ENCODE measurements at regions not wholly inside any gene's neighbourhood (a gene's known extent, or its start where the extent isn't known, plus 50 kb on each side); places are given as distances from the start of the nearest gene placed in this dataset.

- Histone ChIP-seq H3K9me3 (ENCODE audit: low read length) (no peaks in the 10 kb centered on the region), H3K4me3 (ENCODE audit: low read depth, low read length, poor library complexity, severe bottlenecking) (no peak overlapping the region), H3K4me2 (ENCODE audit: low read length) (no peak overlapping the region), H3K79me2 (ENCODE audit: insufficient read depth, low read depth, low read length) (no peaks in the 10 kb centered on the region), H3K27ac (ENCODE audit: low read depth, low read length, poor library complexity, severe bottlenecking) (no peak overlapping the region), H2AFZ (ENCODE audit: low read length) (no peak overlapping the region), H3K36me3 (ENCODE audit: insufficient read depth, low read length) (no peaks in the 10 kb centered on the region), H3K9me2 (ENCODE audit: insufficient read depth, low read length) (no peaks in the 10 kb centered on the region), H4K20me1 (ENCODE audit: insufficient read depth, low read length) (no peaks in the 10 kb centered on the region), H3K4me1 (ENCODE audit: insufficient read depth, low read length, poor library complexity, severe bottlenecking) (no peaks in the 10 kb centered on the region)
- ChIA-PET CTCF (ENCODE audit: unreplicated experiment) (no interaction called here), POLR2A (interaction anchor here (0.7 kb wide), 1 partner anchor 291 kb away, joined by 3 read pairs; no protein-coding TSS in a partner anchor)
- intact Hi-C loops (cut with micrococcal nuclease; ENCODE audit: unreplicated experiment) = no loop called here
- no TSS peak for BruUV-seq (replicated peaks)
- no peak for TF ChIP-seq EZH2phosphoT487 (IDR thresholded peaks at IDR 0.05; ENCODE audit: borderline replicate concordance, low read depth, low read length)
- TF ChIP-seq, protein P1, sequence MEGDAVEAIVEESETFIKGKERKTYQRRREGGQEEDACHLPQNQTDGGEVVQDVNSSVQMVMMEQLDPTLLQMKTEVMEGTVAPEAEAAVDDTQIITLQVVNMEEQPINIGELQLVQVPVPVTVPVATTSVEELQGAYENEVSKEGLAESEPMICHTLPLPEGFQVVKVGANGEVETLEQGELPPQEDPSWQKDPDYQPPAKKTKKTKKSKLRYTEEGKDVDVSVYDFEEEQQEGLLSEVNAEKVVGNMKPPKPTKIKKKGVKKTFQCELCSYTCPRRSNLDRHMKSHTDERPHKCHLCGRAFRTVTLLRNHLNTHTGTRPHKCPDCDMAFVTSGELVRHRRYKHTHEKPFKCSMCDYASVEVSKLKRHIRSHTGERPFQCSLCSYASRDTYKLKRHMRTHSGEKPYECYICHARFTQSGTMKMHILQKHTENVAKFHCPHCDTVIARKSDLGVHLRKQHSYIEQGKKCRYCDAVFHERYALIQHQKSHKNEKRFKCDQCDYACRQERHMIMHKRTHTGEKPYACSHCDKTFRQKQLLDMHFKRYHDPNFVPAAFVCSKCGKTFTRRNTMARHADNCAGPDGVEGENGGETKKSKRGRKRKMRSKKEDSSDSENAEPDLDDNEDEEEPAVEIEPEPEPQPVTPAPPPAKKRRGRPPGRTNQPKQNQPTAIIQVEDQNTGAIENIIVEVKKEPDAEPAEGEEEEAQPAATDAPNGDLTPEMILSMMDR (conservative IDR thresholded peaks at IDR 0.05; ENCODE audit: low read length) = no peak
- DNase-seq (ENCODE audit: low spot score) = no peak
Measured at GRCh38 chr15:91783008-91783407, 70.5 kb upstream of the SLCO3A1 start.

- DNase-seq (ENCODE audit: low spot score) = no peak
- Histone ChIP-seq H3K4me3 (ENCODE audit: low read depth, low read length, poor library complexity, severe bottlenecking) (no peak overlapping the region), H3K9me3 (ENCODE audit: low read length) (no peaks in the 10 kb centered on the region), H3K4me2 (ENCODE audit: low read length) (no peak overlapping the region), H3K27ac (ENCODE audit: low read depth, low read length, poor library complexity, severe bottlenecking) (no peak overlapping the region), H4K20me1 (ENCODE audit: insufficient read depth, low read length) (no peaks in the 10 kb centered on the region), H3K36me3 (ENCODE audit: insufficient read depth, low read length) (no peaks in the 10 kb centered on the region), H2AFZ (ENCODE audit: low read length) (no peak overlapping the region), H3K9me2 (ENCODE audit: insufficient read depth, low read length) (no peaks in the 10 kb centered on the region), H3K4me1 (ENCODE audit: insufficient read depth, low read length, poor library complexity, severe bottlenecking) (no peaks in the 10 kb centered on the region), H3K79me2 (ENCODE audit: insufficient read depth, low read depth, low read length) (no peaks in the 10 kb centered on the region)
- intact Hi-C loops (cut with micrococcal nuclease; ENCODE audit: unreplicated experiment) = no loop called here
- CTCF ChIA-PET (ENCODE audit: unreplicated experiment) = no interaction called here
- no TSS peak for BruUV-seq (replicated peaks)
- POLR2A ChIA-PET = interaction anchor here (0.7 kb wide), 1 partner anchor 291 kb away, joined by 3 read pairs; no protein-coding TSS in a partner anchor
- no peak for TF ChIP-seq EZH2phosphoT487 (IDR thresholded peaks at IDR 0.05; ENCODE audit: borderline replicate concordance, low read depth, low read length)
- TF ChIP-seq, protein P1 (conservative IDR thresholded peaks at IDR 0.05; ENCODE audit: low read length) = no peak
Measured at GRCh38 chr15:91783451-91783850, 70.1 kb upstream of the SLCO3A1 start.

GRCh38 chr15:91784973-91785709 lies 68.4 kb upstream of the SLCO3A1 start:
- H3K4me2 ChIP-seq (ENCODE audit: low read length) = no peak overlapping the region
- no peak overlapping the region for H3K27ac ChIP-seq (ENCODE audit: low read depth, low read length, poor library complexity, severe bottlenecking)
- no peaks in the 10 kb centered on the region for H3K4me1 ChIP-seq (ENCODE audit: insufficient read depth, low read length, poor library complexity, severe bottlenecking)
- H3K9me3 ChIP-seq (ENCODE audit: low read length) = no peaks in the 10 kb centered on the region
- intact Hi-C loops (cut with micrococcal nuclease; ENCODE audit: unreplicated experiment) = no loop called here
- no peaks in the 10 kb centered on the region for H3K9me2 ChIP-seq (ENCODE audit: insufficient read depth, low read length)
- H2AFZ ChIP-seq (ENCODE audit: low read length) = no peak overlapping the region
- no TSS peak for BruUV-seq (replicated peaks)
- DNase-seq (ENCODE audit: low spot score) = no peak
- H3K79me2 ChIP-seq (ENCODE audit: insufficient read depth, low read depth, low read length) = no peaks in the 10 kb centered on the region
- TF ChIP-seq, protein P1 (conservative IDR thresholded peaks at IDR 0.05; ENCODE audit: low read length) = no peak
- no peak for TF ChIP-seq EZH2phosphoT487 (IDR thresholded peaks at IDR 0.05; ENCODE audit: borderline replicate concordance, low read depth, low read length)
- POLR2A ChIA-PET = no interaction called here
- no peaks in the 10 kb centered on the region for H3K36me3 ChIP-seq (ENCODE audit: insufficient read depth, low read length)
- H3K4me3 ChIP-seq (ENCODE audit: low read depth, low read length, poor library complexity, severe bottlenecking) = no peak overlapping the region
- H4K20me1 ChIP-seq (ENCODE audit: insufficient read depth, low read length) = no peaks in the 10 kb centered on the region
- CTCF ChIA-PET (ENCODE audit: unreplicated experiment) = no interaction called here
